ENCODE measurements at regions not wholly inside any gene's neighbourhood (a gene's known extent, or its start where the extent isn't known, plus 50 kb on each side); places are given as distances from the start of the nearest gene placed in this dataset.

- TF ChIP-seq CTCF (IDR thresholded peaks at IDR 0.05) = peak; percentile 26
- H3K9me3 ChIP-seq (ENCODE audit: control insufficient read depth, low read length) = no peaks in the 10 kb centered on the region
- no peak overlapping the region for H3K4me3 ChIP-seq (ENCODE audit: low read depth, low read length)
- H3K36me3 ChIP-seq (ENCODE audit: control insufficient read depth, insufficient read depth, low read length) = no peaks in the 10 kb centered on the region
- no peaks in the 10 kb centered on the region for H3K4me1 ChIP-seq
- no peaks in the 10 kb centered on the region for H3K79me2 ChIP-seq
- no peak overlapping the region for H3K4me2 ChIP-seq (ENCODE audit: low read length)
- no peaks in the 10 kb centered on the region for H3K27me3 ChIP-seq (ENCODE audit: control insufficient read depth, insufficient read depth, low read length)
- H3K27ac ChIP-seq = no peak overlapping the region
- H3K9ac ChIP-seq = no peak overlapping the region
- H2AFZ ChIP-seq = no peak overlapping the region
Measured at GRCh38 chr6:79431537-79431933, 105.7 kb downstream of the LCA5 start.

DNA sequence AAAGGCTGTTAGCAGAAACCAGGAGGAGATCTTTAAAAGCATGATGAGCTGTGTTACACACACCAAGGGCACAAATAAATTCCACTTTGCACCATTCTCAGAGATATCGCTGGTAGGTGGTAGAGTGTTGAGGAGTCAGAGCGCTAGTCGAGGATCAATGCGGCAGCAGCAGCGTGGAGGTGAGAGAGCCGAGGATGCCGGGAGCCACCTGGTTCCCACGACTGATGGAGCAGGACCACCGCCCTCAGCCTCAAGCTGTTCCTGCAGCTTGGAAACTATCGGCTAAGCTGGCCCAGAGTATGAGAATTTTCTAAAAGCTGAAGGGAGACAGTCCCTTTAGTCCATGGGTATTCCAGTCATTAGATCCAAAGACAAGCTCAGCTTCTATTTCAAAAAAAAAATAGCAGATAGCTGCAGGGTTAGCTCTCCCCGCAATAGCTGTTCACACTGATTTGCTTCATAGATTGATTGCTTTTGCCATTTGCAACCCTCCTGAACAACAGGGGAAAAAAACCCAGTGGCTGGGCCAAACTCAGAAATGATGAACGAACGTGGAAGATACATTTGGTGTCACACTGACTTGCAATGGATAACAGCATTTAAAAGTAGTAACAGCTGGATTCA lies 106.2 kb downstream of the LCA5 start:
- no peak overlapping the region for H2AFZ ChIP-seq
- TF ChIP-seq CTCF (IDR thresholded peaks at IDR 0.05) = no peak
- H3K9ac ChIP-seq = no peak overlapping the region
- H3K4me3 ChIP-seq (ENCODE audit: low read depth, low read length) = no peak overlapping the region
- H3K36me3 ChIP-seq (ENCODE audit: control insufficient read depth, insufficient read depth, low read length) = no peaks in the 10 kb centered on the region
- no peaks in the 10 kb centered on the region for H3K9me3 ChIP-seq (ENCODE audit: control insufficient read depth, low read length)
- no peak overlapping the region for H3K4me2 ChIP-seq (ENCODE audit: low read length)
- no peaks in the 10 kb centered on the region for H3K79me2 ChIP-seq
- no peaks in the 10 kb centered on the region for H3K27me3 ChIP-seq (ENCODE audit: control insufficient read depth, insufficient read depth, low read length)
- no peaks in the 10 kb centered on the region for H3K4me1 ChIP-seq
- no peak overlapping the region for H3K27ac ChIP-seq

DNA sequence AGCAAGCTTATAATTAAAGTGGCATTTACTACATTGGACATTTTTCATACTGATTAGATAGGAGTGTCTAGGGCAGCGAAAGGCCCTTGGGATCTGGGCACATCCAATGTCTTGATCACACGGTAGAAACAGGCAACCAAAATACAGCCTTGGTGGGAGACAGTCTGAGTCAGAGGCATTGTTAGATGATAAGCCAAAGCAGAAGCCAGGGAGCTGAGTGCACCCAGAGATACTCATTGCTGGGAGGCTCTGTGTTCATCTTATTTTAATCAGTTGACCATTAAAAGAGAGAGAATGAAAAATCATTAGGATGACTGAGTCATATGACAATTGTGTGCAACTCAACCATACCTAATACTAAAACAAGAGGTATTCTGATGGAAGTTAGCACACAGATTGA lies 109.5 kb downstream of the LCA5 start:
- Histone ChIP-seq H3K4me1 (no peaks in the 10 kb centered on the region), H3K4me2 (ENCODE audit: low read length) (no peak overlapping the region), H3K27ac (no peak overlapping the region), H3K79me2 (no peaks in the 10 kb centered on the region), H3K9me3 (ENCODE audit: control insufficient read depth, low read length) (no peaks in the 10 kb centered on the region), H3K27me3 (ENCODE audit: control insufficient read depth, insufficient read depth, low read length) (no peaks in the 10 kb centered on the region), H2AFZ (no peak overlapping the region), H3K4me3 (ENCODE audit: low read depth, low read length) (no peak overlapping the region), H3K9ac (no peak overlapping the region), H3K36me3 (ENCODE audit: control insufficient read depth, insufficient read depth, low read length) (no peaks in the 10 kb centered on the region)
- TF ChIP-seq CTCF (IDR thresholded peaks at IDR 0.05) = no peak

GRCh38 chr6:79426625-79427278 lies 110.5 kb downstream of the LCA5 start:
- H3K27ac ChIP-seq = no peak overlapping the region
- no peak overlapping the region for H3K9ac ChIP-seq
- H3K9me3 ChIP-seq (ENCODE audit: control insufficient read depth, low read length) = no peaks in the 10 kb centered on the region
- no peaks in the 10 kb centered on the region for H3K36me3 ChIP-seq (ENCODE audit: control insufficient read depth, insufficient read depth, low read length)
- H3K4me1 ChIP-seq = no peaks in the 10 kb centered on the region
- H3K27me3 ChIP-seq (ENCODE audit: control insufficient read depth, insufficient read depth, low read length) = no peaks in the 10 kb centered on the region
- no peak for TF ChIP-seq CTCF (IDR thresholded peaks at IDR 0.05)
- H3K4me2 ChIP-seq (ENCODE audit: low read length) = no peak overlapping the region
- no peak overlapping the region for H2AFZ ChIP-seq
- H3K79me2 ChIP-seq = no peaks in the 10 kb centered on the region
- H3K4me3 ChIP-seq (ENCODE audit: low read depth, low read length) = no peak overlapping the region

Data from parathyroid adenoma (tissue), 2 donors.